ENCODE measurements at regions not wholly inside any gene's neighbourhood (a gene's known extent, or its start where the extent isn't known, plus 50 kb on each side); places are given as distances from the start of the nearest gene placed in this dataset.

GRCh38 chr12:24121911-24122310, 172.4 kb upstream of the SOX5 start:
- DNase-seq (ENCODE audit: insufficient read length, low spot score, missing footprints), result no peak
- no peaks in the 10 kb centered on the region for H3K36me3 ChIP-seq (ENCODE audit: insufficient read depth, low read length)
- H3K4me2 ChIP-seq (ENCODE audit: insufficient read depth, low read length), result no peak overlapping the region

DNA sequence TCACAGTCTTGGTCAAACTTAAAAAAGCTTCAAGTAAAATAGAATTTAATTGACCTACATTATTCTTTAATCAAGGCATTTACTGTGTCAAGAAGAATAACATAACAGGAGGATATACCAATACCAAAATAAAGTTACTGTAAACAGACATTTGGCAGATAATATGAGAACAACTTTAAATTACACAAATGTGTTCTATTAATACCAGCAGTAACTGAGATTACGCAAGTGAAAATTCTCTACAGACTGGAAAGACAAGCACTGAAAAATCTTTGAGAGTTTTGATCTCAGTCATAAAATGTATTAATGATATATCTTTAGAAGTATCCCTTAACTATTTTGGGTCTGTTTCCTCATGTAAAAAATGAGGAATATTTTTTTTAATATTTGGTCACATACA, 169.2 kb upstream of the SOX5 start:
- H3K4me2 ChIP-seq (ENCODE audit: insufficient read depth, low read length), result no peak overlapping the region
- no peaks in the 10 kb centered on the region for H3K79me2 ChIP-seq (ENCODE audit: insufficient read depth, low read length)
- no peak overlapping the region for H3K27ac ChIP-seq (ENCODE audit: low read depth, low read length)
- no peaks in the 10 kb centered on the region for H3K9me3 ChIP-seq (ENCODE audit: low read depth, low read length)
- no peaks in the 10 kb centered on the region for H3K4me1 ChIP-seq (ENCODE audit: insufficient read depth, low read length)
- DNase-seq (ENCODE audit: insufficient read length, low spot score, missing footprints), result no peak
- TF ChIP-seq CTCF (IDR thresholded peaks at IDR 0.05; ENCODE audit: extremely low read depth, low read depth, low read length), result no peak
- H3K4me3 ChIP-seq (ENCODE audit: insufficient read depth, low read length), result no peak overlapping the region
- H3K27me3 ChIP-seq (ENCODE audit: insufficient read depth, low read length), result no peaks in the 10 kb centered on the region
- H3K36me3 ChIP-seq (ENCODE audit: insufficient read depth, low read length), result no peaks in the 10 kb centered on the region
- no peak overlapping the region for H2AFZ ChIP-seq (ENCODE audit: low read length)
- H4K20me1 ChIP-seq (ENCODE audit: insufficient read depth, low read length), result no peaks in the 10 kb centered on the region

More at GRCh38 chr12:24121911-24122310, 172.4 kb upstream of the SOX5 start:
- Histone ChIP-seq H2AFZ (ENCODE audit: low read length) (no peak overlapping the region), H3K4me1 (ENCODE audit: insufficient read depth, low read length) (no peaks in the 10 kb centered on the region), H4K20me1 (ENCODE audit: insufficient read depth, low read length) (no peaks in the 10 kb centered on the region), H3K4me3 (ENCODE audit: insufficient read depth, low read length) (no peak overlapping the region), H3K79me2 (ENCODE audit: insufficient read depth, low read length) (no peaks in the 10 kb centered on the region), H3K27ac (ENCODE audit: low read depth, low read length) (no peak overlapping the region), H3K9me3 (ENCODE audit: low read depth, low read length) (no peaks in the 10 kb centered on the region), H3K27me3 (ENCODE audit: insufficient read depth, low read length) (no peaks in the 10 kb centered on the region)
- TF ChIP-seq CTCF (IDR thresholded peaks at IDR 0.05; ENCODE audit: extremely low read depth, low read depth, low read length), result no peak

- no peak overlapping the region for H3K4me3 ChIP-seq (ENCODE audit: insufficient read depth, low read length)
- TF ChIP-seq CTCF (IDR thresholded peaks at IDR 0.05; ENCODE audit: extremely low read depth, low read depth, low read length), result no peak
- no peaks in the 10 kb centered on the region for H3K79me2 ChIP-seq (ENCODE audit: insufficient read depth, low read length)
Measured at GRCh38 chr12:24116548-24116947, 167.1 kb upstream of the SOX5 start.

DNA sequence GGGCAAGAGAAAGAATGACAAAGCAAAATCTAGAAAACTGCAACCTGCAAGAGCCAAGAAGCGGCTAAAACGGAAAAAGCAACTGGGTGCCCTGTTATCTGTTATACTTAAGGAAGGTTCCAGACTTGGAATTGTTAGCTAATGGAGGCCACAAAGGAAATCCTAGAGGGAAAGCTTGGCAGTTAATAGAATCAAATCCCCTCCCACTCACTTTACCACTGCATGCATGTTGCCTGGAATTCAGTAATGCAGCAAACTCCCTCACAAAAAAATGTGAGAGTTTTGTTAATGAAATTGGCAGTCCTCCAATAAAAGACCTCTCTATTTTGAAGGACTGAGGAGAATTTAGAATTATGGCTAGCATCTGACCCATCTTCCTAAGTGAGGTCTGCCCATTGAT, 164.2 kb upstream of the SOX5 start:
- Histone ChIP-seq H3K36me3 (ENCODE audit: insufficient read depth, low read length) (no peaks in the 10 kb centered on the region), H3K9me3 (ENCODE audit: low read depth, low read length) (no peaks in the 10 kb centered on the region), H3K27me3 (ENCODE audit: insufficient read depth, low read length) (no peaks in the 10 kb centered on the region), H3K79me2 (ENCODE audit: insufficient read depth, low read length) (no peaks in the 10 kb centered on the region), H3K27ac (ENCODE audit: low read depth, low read length) (no peak overlapping the region), H3K4me3 (ENCODE audit: insufficient read depth, low read length) (no peak overlapping the region), H3K4me1 (ENCODE audit: insufficient read depth, low read length) (peaks cover 7% of the 10 kb centered on the region), H4K20me1 (ENCODE audit: insufficient read depth, low read length) (no peaks in the 10 kb centered on the region), H3K4me2 (ENCODE audit: insufficient read depth, low read length) (no peak overlapping the region), H2AFZ (ENCODE audit: low read length) (no peak overlapping the region)
- no peak for DNase-seq (ENCODE audit: insufficient read length, low spot score, missing footprints)
- no peak for TF ChIP-seq CTCF (IDR thresholded peaks at IDR 0.05; ENCODE audit: extremely low read depth, low read depth, low read length)

More at GRCh38 chr12:24116548-24116947, 167.1 kb upstream of the SOX5 start:
- Histone ChIP-seq H3K27me3 (ENCODE audit: insufficient read depth, low read length) (no peaks in the 10 kb centered on the region), H3K9me3 (ENCODE audit: low read depth, low read length) (no peaks in the 10 kb centered on the region), H3K27ac (ENCODE audit: low read depth, low read length) (no peak overlapping the region), H4K20me1 (ENCODE audit: insufficient read depth, low read length) (no peaks in the 10 kb centered on the region), H3K36me3 (ENCODE audit: insufficient read depth, low read length) (no peaks in the 10 kb centered on the region), H3K4me1 (ENCODE audit: insufficient read depth, low read length) (peaks cover under 1% of the 10 kb centered on the region), H2AFZ (ENCODE audit: low read length) (no peak overlapping the region), H3K4me2 (ENCODE audit: insufficient read depth, low read length) (no peak overlapping the region)
- DNase-seq (ENCODE audit: insufficient read length, low spot score, missing footprints), result no peak
